Astrocyte (in vitro differentiated cells and primary cell): ENCODE measurements at regions not wholly inside any gene's neighbourhood (a gene's known extent, or its start where the extent isn't known, plus 50 kb on each side); places are given as distances from the start of the nearest gene placed in this dataset.

Experiments
- DNase-seq: peaks from one replicate; pipeline ENCODE4 v3.0.0-alpha.2; 2010; ENCODE audit warnings: low read depth
- FAIRE-seq: peaks from 2 replicates; lab custom pipeline; 2011; peaks lifted over from hg19 to GRCh38; lab: Jason Lieb, UNC
- H2AFZ ChIP-seq: 2 replicates; pipeline ENCODE4 v1.6.0; 2012; ENCODE audit warnings: low read depth, low read length, inconsistent platforms
- H3K27ac ChIP-seq: 2 replicates; pipeline ENCODE4 v1.5.1; 2011; ENCODE audit warnings: low read depth, low read length, inconsistent platforms
- H3K27me3 ChIP-seq: 2 replicates; pipeline ENCODE4 v1.6.0; 2011; ENCODE audit warnings: low read length, inconsistent platforms; ENCODE audit not compliant: insufficient read depth
- H3K36me3 ChIP-seq: 2 replicates; pipeline ENCODE4 v1.5.1; 2011; ENCODE audit warnings: low read length, inconsistent platforms; ENCODE audit not compliant: insufficient read depth
- H3K4me1 ChIP-seq: 2 replicates; pipeline ENCODE4 v1.5.1; 2011; ENCODE audit warnings: low read length, inconsistent platforms; ENCODE audit not compliant: insufficient read depth
- H3K4me2 ChIP-seq: 2 replicates; pipeline ENCODE4 v1.6.0; 2012; ENCODE audit warnings: low read length, inconsistent platforms
- H3K4me3 ChIP-seq: 2 replicates; pipeline ENCODE4 v1.5.1; 2011; ENCODE audit warnings: low read depth, mild to moderate bottlenecking, low read length, inconsistent platforms; ENCODE audit not compliant: insufficient read depth
- H3K79me2 ChIP-seq: 2 replicates; pipeline ENCODE4 v1.6.0; 2012; ENCODE audit warnings: mild to moderate bottlenecking, low read length, inconsistent platforms; ENCODE audit not compliant: insufficient read depth
- H3K9ac ChIP-seq: 2 replicates; pipeline ENCODE4 v1.6.0; 2012; ENCODE audit warnings: mild to moderate bottlenecking, low read length, inconsistent platforms
- H3K9me3 ChIP-seq: 2 replicates; pipeline ENCODE4 v1.5.1; 2012; ENCODE audit warnings: low read depth, mild to moderate bottlenecking, low read length, inconsistent platforms; ENCODE audit not compliant: insufficient read depth
- H4K20me1 ChIP-seq: 2 replicates; pipeline ENCODE4 v1.6.0; 2012; ENCODE audit warnings: low read length, inconsistent platforms; ENCODE audit not compliant: insufficient read depth
- H3K27ac Mint-ChIP-seq: one replicate; pipeline ENCODE4 v1.8.0; 2021; ENCODE audit warnings: mild to moderate bottlenecking, mixed read lengths; ENCODE audit not compliant: unreplicated experiment
- H3K27me3 Mint-ChIP-seq: one replicate; pipeline ENCODE4 v1.8.0; 2021; ENCODE audit warnings: low read depth, mixed read lengths; ENCODE audit not compliant: unreplicated experiment
- H3K36me3 Mint-ChIP-seq: one replicate; pipeline ENCODE4 v1.8.0; 2021; ENCODE audit warnings: low read depth, mixed read lengths; ENCODE audit not compliant: unreplicated experiment
- H3K4me1 Mint-ChIP-seq: one replicate; pipeline ENCODE4 v1.8.0; 2021; ENCODE audit warnings: low read depth, mixed read lengths; ENCODE audit not compliant: unreplicated experiment
- H3K4me3 Mint-ChIP-seq: one replicate; pipeline ENCODE4 v1.8.0; 2021; ENCODE audit warnings: mild to moderate bottlenecking, moderate library complexity, mixed read lengths; ENCODE audit not compliant: unreplicated experiment
- H3K9me3 Mint-ChIP-seq: one replicate; pipeline ENCODE4 v1.8.0; 2021; ENCODE audit warnings: mild to moderate bottlenecking, mixed read lengths; ENCODE audit not compliant: unreplicated experiment
- EZH2 ChIP-seq: IDR thresholded peaks from 2 replicates; pipeline ENCODE4 v1.6.1; 2012; ENCODE audit warnings: mild to moderate bottlenecking, low read length, inconsistent platforms; ENCODE audit not compliant: insufficient read depth
- TF ChIP-seq, protein P1 (sequence below): IDR thresholded peaks from 2 replicates; pipeline ENCODE4 v1.5.1; 2011; ENCODE audit warnings: low read depth, mild to moderate bottlenecking, inconsistent platforms, low read length, moderate library complexity; ENCODE audit not compliant: insufficient read depth

DNA sequence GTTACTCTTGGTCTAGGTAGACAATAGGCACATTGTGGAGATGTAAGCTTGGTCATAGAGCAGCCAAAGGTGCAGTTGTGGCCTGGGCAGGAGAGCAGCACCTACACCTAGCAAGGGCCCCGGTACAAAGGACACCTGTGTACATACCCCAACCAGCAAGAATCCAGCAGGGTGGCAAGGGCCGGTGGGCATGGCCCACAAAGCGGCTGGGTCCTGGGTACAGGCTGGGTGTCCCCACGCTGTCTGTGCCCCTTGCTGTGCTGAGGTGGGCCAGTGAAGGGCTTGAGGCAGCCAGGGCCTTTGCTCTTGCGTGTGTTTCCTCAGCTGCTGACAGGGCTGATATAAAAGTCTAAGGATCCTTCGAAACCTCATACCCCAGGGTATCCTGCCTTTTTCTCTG is 501.8 kb downstream of the EIPR1 start:
- no peak overlapping the region for H3K27ac Mint-ChIP-seq
- H3K4me1 ChIP-seq = no peaks in the 10 kb centered on the region
- no peaks in the 10 kb centered on the region for H3K4me1 Mint-ChIP-seq
- H3K36me3 Mint-ChIP-seq = no peaks in the 10 kb centered on the region
- H3K36me3 ChIP-seq = no peaks in the 10 kb centered on the region
- DNase-seq = no peak
- no peaks in the 10 kb centered on the region for H3K79me2 ChIP-seq
- H4K20me1 ChIP-seq = no peaks in the 10 kb centered on the region
- peaks cover 15% of the 10 kb centered on the region for H3K27me3 Mint-ChIP-seq
- peaks cover 3% of the 10 kb centered on the region for H3K9me3 ChIP-seq
- TF ChIP-seq EZH2 = no peak
- TF ChIP-seq, protein P1, sequence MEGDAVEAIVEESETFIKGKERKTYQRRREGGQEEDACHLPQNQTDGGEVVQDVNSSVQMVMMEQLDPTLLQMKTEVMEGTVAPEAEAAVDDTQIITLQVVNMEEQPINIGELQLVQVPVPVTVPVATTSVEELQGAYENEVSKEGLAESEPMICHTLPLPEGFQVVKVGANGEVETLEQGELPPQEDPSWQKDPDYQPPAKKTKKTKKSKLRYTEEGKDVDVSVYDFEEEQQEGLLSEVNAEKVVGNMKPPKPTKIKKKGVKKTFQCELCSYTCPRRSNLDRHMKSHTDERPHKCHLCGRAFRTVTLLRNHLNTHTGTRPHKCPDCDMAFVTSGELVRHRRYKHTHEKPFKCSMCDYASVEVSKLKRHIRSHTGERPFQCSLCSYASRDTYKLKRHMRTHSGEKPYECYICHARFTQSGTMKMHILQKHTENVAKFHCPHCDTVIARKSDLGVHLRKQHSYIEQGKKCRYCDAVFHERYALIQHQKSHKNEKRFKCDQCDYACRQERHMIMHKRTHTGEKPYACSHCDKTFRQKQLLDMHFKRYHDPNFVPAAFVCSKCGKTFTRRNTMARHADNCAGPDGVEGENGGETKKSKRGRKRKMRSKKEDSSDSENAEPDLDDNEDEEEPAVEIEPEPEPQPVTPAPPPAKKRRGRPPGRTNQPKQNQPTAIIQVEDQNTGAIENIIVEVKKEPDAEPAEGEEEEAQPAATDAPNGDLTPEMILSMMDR = no peak
- no peak for FAIRE-seq
- H3K4me2 ChIP-seq = no peak overlapping the region
- H3K4me3 ChIP-seq = no peak overlapping the region
- H3K9ac ChIP-seq = no peak overlapping the region
- no peak overlapping the region for H3K27ac ChIP-seq
- no peaks in the 10 kb centered on the region for H3K27me3 ChIP-seq
- peaks cover 1% of the 10 kb centered on the region for H3K9me3 Mint-ChIP-seq
- no peak overlapping the region for H2AFZ ChIP-seq
- H3K4me3 Mint-ChIP-seq = no peak overlapping the region

GRCh38 chr2:2875296-2875695 is 502.3 kb downstream of the EIPR1 start:
- Histone ChIP-seq H3K27ac (no peak overlapping the region), H3K4me3 (no peak overlapping the region), H4K20me1 (no peaks in the 10 kb centered on the region), H3K27me3 (no peaks in the 10 kb centered on the region), H3K79me2 (no peaks in the 10 kb centered on the region), H3K36me3 (no peaks in the 10 kb centered on the region), H3K9ac (no peak overlapping the region), H3K9me3 (peaks cover 3% of the 10 kb centered on the region), H2AFZ (no peak overlapping the region), H3K4me1 (no peaks in the 10 kb centered on the region), H3K4me2 (no peak overlapping the region)
- Mint-ChIP-seq H3K27ac (no peak overlapping the region), H3K4me3 (no peak overlapping the region), H3K27me3 (peaks cover 15% of the 10 kb centered on the region), H3K4me1 (no peaks in the 10 kb centered on the region), H3K9me3 (no peaks in the 10 kb centered on the region), H3K36me3 (no peaks in the 10 kb centered on the region)
- FAIRE-seq (no peak), DNase-seq (no peak)
- TF ChIP-seq, protein P1 = no peak
- no peak for TF ChIP-seq EZH2

- Histone ChIP-seq H2AFZ (no peak overlapping the region), H3K4me3 (no peak overlapping the region), H3K36me3 (no peaks in the 10 kb centered on the region), H4K20me1 (no peaks in the 10 kb centered on the region), H3K79me2 (no peaks in the 10 kb centered on the region), H3K9me3 (peaks cover 3% of the 10 kb centered on the region), H3K4me1 (no peaks in the 10 kb centered on the region), H3K4me2 (no peak overlapping the region), H3K27ac (no peak overlapping the region), H3K9ac (no peak overlapping the region), H3K27me3 (no peaks in the 10 kb centered on the region)
- DNase-seq = no peak
- H3K27ac Mint-ChIP-seq = no peak overlapping the region
- no peaks in the 10 kb centered on the region for H3K9me3 Mint-ChIP-seq
- TF ChIP-seq EZH2 = no peak
- TF ChIP-seq, protein P1 = no peak
- no peak overlapping the region for H3K4me3 Mint-ChIP-seq
- H3K27me3 Mint-ChIP-seq = peaks cover 19% of the 10 kb centered on the region
- H3K4me1 Mint-ChIP-seq = no peaks in the 10 kb centered on the region
- H3K36me3 Mint-ChIP-seq = no peaks in the 10 kb centered on the region
- FAIRE-seq = no peak
Measured at GRCh38 chr2:2874805-2875204, 502.8 kb downstream of the EIPR1 start.
